ENCODE measurements at regions not wholly inside any gene's neighbourhood (a gene's known extent, or its start where the extent isn't known, plus 50 kb on each side); places are given as distances from the start of the nearest gene placed in this dataset.

DNA sequence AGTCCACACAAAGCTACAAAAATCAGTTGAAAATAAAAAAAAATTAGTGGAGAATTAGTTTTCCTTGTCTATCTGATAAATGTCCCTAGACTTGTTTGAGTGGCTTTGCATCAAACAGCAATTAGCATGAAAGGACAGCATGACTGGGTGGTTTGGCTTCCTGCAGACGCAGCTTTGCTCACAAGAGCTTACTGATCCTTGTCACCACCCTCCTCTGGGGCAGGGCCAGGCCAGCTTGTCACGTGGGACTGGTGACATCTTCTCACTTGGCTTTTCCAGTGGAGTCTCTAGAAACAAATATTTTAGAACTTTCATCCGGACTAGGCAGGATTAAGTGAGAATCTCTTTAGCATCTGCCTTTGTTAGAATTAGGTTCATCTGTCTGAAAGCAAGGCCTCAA is 76.0 kb upstream of the OLIG2 start:
- TF ChIP-seq POLR2AphosphoS5 (IDR thresholded peaks at IDR 0.05; ENCODE audit: low read depth, low read length) (no peak), HDAC6 (IDR thresholded peaks at IDR 0.05; ENCODE audit: low read depth, low read length) (no peak), EGR1 (IDR thresholded peaks at IDR 0.05; ENCODE audit: borderline replicate concordance, low read depth, low read length) (no peak), RXRA (IDR thresholded peaks at IDR 0.05; ENCODE audit: insufficient read depth, low read depth, low read length) (no peak), EZH2 (IDR thresholded peaks at IDR 0.05; ENCODE audit: low read depth, low read length, severe bottlenecking) (no peak), SIX5 (IDR thresholded peaks at IDR 0.05; ENCODE audit: low read depth, low read length) (no peak), GABPA (IDR thresholded peaks at IDR 0.05; ENCODE audit: borderline replicate concordance, insufficient read depth, low read length) (no peak), RAD21 (IDR thresholded peaks at IDR 0.05 in 1 of 2, conservative IDR thresholded peaks at IDR 0.05 in 1 of 2; ENCODE audit: low read depth in 2 of 2, low read length in 2 of 2) (no peak), TCF12 (IDR thresholded peaks at IDR 0.05; ENCODE audit: low read depth, low read length) (no peak), BCL11A (IDR thresholded peaks at IDR 0.05; ENCODE audit: low read depth in 2 of 2, low read length in 2 of 2) (no peak), KDM5A (IDR thresholded peaks at IDR 0.05; ENCODE audit: low read length) (no peak), TAF1 (IDR thresholded peaks at IDR 0.05; ENCODE audit: low read depth, low read length) (no peak)
- TF ChIP-seq, protein P1, sequence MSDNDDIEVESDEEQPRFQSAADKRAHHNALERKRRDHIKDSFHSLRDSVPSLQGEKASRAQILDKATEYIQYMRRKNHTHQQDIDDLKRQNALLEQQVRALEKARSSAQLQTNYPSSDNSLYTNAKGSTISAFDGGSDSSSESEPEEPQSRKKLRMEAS (IDR thresholded peaks at IDR 0.05), result no peak
- TF ChIP-seq, protein P2, sequence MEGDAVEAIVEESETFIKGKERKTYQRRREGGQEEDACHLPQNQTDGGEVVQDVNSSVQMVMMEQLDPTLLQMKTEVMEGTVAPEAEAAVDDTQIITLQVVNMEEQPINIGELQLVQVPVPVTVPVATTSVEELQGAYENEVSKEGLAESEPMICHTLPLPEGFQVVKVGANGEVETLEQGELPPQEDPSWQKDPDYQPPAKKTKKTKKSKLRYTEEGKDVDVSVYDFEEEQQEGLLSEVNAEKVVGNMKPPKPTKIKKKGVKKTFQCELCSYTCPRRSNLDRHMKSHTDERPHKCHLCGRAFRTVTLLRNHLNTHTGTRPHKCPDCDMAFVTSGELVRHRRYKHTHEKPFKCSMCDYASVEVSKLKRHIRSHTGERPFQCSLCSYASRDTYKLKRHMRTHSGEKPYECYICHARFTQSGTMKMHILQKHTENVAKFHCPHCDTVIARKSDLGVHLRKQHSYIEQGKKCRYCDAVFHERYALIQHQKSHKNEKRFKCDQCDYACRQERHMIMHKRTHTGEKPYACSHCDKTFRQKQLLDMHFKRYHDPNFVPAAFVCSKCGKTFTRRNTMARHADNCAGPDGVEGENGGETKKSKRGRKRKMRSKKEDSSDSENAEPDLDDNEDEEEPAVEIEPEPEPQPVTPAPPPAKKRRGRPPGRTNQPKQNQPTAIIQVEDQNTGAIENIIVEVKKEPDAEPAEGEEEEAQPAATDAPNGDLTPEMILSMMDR (IDR thresholded peaks at IDR 0.05; ENCODE audit: control extremely low read depth in 1 of 3, insufficient read depth in 1 of 3, low read depth in 1 of 3, low read length in 3 of 3), result no peak
